Calu3 (cell line): ENCODE measurements at regions not wholly inside any gene's neighbourhood (a gene's known extent, or its start where the extent isn't known, plus 50 kb on each side); places are given as distances from the start of the nearest gene placed in this dataset.

Experiments used
- BruUV-seq: library from RNA; stranded (reverse); fragments of 400-500 nt; replicated peaks from 2 replicates; lab custom pipeline; 2021; lab: Mats Ljungman, UMichigan
- CTCF ChIA-PET: fragments of 300-600 bp; sonication (Branson Sonifier 250); formaldehyde crosslinking; loops from one replicate; lab custom pipeline; 2022; ENCODE audit warnings: antibody characterized with exemption; lab: Charles Lee
- DNase-seq: peaks from one replicate; pipeline ENCODE4 v3.0.0; 2022
- H3K27ac Mint-ChIP-seq: one replicate; pipeline ENCODE4 v1.8.0; 2022; ENCODE audit warnings: mixed read lengths; ENCODE audit not compliant: unreplicated experiment
- H3K27me3 Mint-ChIP-seq: one replicate; pipeline ENCODE4 v1.8.0; 2022; ENCODE audit warnings: mixed read lengths; ENCODE audit not compliant: unreplicated experiment
- H3K36me3 Mint-ChIP-seq: one replicate; pipeline ENCODE4 v1.8.0; 2022; ENCODE audit warnings: mild to moderate bottlenecking, moderate library complexity, mixed read lengths; ENCODE audit not compliant: insufficient read depth, unreplicated experiment
- H3K4me1 Mint-ChIP-seq: one replicate; pipeline ENCODE4 v1.8.0; 2022; ENCODE audit warnings: mild to moderate bottlenecking, low read depth, mixed read lengths; ENCODE audit not compliant: unreplicated experiment
- H3K4me3 Mint-ChIP-seq: one replicate; pipeline ENCODE4 v1.8.0; 2022; ENCODE audit warnings: mild to moderate bottlenecking, low read depth, moderate library complexity, mixed read lengths; ENCODE audit not compliant: unreplicated experiment
- H3K9me3 Mint-ChIP-seq: one replicate; pipeline ENCODE4 v1.8.0; 2022; ENCODE audit warnings: low read depth, mixed read lengths; ENCODE audit not compliant: unreplicated experiment
- CTCF ChIP-seq: fragments of 200-600 bp; IDR thresholded peaks from one replicate; pipeline ENCODE4 v1.8.0; 2022; ENCODE audit warnings: antibody characterized with exemption; ENCODE audit not compliant: unreplicated experiment
- intact Hi-C: fragments of 100-400 bp; cut with micrococcal nuclease; formaldehyde crosslinking; loops from one replicate; pipeline ENCODE4 v1.10.0; 2022; ENCODE audit not compliant: unreplicated experiment

DNA sequence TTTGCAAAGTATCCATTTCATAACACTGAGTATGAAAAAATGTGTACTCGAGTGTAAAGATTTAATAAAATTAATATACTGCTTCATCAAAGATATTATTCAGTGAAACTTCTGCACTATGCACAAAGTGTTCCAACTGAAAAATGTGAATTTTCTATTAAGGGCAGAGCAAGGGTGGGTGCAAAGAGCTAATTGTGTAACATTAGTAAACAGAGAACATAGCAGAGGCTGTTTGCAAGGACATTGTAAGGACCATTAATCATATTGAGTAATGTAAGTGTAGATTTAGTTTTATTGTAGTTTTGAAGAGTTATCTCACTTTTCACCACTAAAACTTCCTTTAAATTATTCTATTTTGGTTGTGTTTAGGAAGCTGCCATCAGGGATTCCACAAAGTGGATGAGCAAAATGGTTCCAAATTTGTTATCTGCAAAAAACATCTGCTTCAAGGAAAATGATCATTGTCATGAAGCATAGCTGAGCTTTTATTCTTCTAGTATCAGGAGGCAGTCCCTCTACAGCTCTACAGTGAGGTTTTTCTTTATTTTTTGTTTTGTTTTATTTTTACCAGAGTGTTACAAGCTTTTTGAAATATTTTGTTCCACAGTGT, 1375.4 kb downstream of the SLITRK1 start:
- BruUV-seq, result no TSS peak
- no peak overlapping the region for H3K27ac Mint-ChIP-seq
- no peaks in the 10 kb centered on the region for H3K4me1 Mint-ChIP-seq
- H3K36me3 Mint-ChIP-seq, result no peaks in the 10 kb centered on the region
- DNase-seq, result no peak
- intact Hi-C loops, result no loop called here
- TF ChIP-seq CTCF, result no peak
- CTCF ChIA-PET, result no interaction called here
- H3K27me3 Mint-ChIP-seq, result no peaks in the 10 kb centered on the region
- H3K4me3 Mint-ChIP-seq, result no peak overlapping the region
- no peaks in the 10 kb centered on the region for H3K9me3 Mint-ChIP-seq

GRCh38 chr13:82501834-82502233, 1380.4 kb downstream of the SLITRK1 start:
- Mint-ChIP-seq H3K9me3 (no peaks in the 10 kb centered on the region), H3K27me3 (no peaks in the 10 kb centered on the region), H3K36me3 (no peaks in the 10 kb centered on the region), H3K4me3 (no peak overlapping the region), H3K27ac (no peak overlapping the region), H3K4me1 (no peaks in the 10 kb centered on the region)
- intact Hi-C loops, result no loop called here
- no peak for TF ChIP-seq CTCF
- no peak for DNase-seq
- CTCF ChIA-PET, result no interaction called here
- BruUV-seq, result no TSS peak

GRCh38 chr13:82480415-82480814, 1401.9 kb downstream of the SLITRK1 start:
- Mint-ChIP-seq H3K4me1 (no peaks in the 10 kb centered on the region), H3K27ac (no peak overlapping the region), H3K27me3 (no peaks in the 10 kb centered on the region), H3K4me3 (no peak overlapping the region), H3K9me3 (no peaks in the 10 kb centered on the region), H3K36me3 (no peaks in the 10 kb centered on the region)
- CTCF ChIA-PET, result no interaction called here
- DNase-seq, result no peak
- no peak for TF ChIP-seq CTCF
- intact Hi-C loops, result no loop called here
- BruUV-seq, result no TSS peak

DNA sequence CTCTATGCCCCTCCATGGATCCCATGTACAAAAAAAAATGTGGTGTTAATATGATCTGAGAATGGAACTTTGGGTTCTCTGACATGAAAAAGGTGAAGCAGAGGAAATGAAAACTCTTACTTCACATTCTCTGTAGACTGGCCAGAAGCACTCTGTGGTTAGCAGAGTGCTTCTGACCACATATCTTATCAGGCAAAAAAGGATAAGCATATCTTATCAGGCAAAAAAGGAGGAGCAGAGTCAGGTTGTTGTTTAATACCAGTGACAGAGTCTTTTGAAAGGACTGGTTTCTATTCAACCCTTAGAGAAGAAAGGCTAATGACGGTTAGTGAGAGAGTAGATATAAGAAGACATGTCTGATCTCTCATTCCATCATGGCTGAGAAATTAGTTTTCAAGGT, 1404.8 kb downstream of the SLITRK1 start:
- BruUV-seq, result no TSS peak
- Mint-ChIP-seq H3K4me3 (no peak overlapping the region), H3K27ac (no peak overlapping the region), H3K9me3 (no peaks in the 10 kb centered on the region), H3K36me3 (no peaks in the 10 kb centered on the region), H3K27me3 (no peaks in the 10 kb centered on the region), H3K4me1 (no peaks in the 10 kb centered on the region)
- DNase-seq, result no peak
- CTCF ChIA-PET, result no interaction called here
- no peak for TF ChIP-seq CTCF
- intact Hi-C loops, result no loop called here
